Fibroblast of the conjunctiva (primary cell): ENCODE measurements at regions not wholly inside any gene's neighbourhood (a gene's known extent, or its start where the extent isn't known, plus 50 kb on each side); places are given as distances from the start of the nearest gene placed in this dataset.
A peak's percentile ranks its signal among the peaks of the same experiment; 100 is the strongest.

Experiments
- DNase-seq: peaks from one replicate; pipeline ENCODE4 v3.0.0-alpha.2; 2010; ENCODE audit warnings: low read depth

- DNase-seq: no peak
These were observed 78.1 kb upstream of the NEBL start for GRCh38 chr10:20975236-20975635.

DNA sequence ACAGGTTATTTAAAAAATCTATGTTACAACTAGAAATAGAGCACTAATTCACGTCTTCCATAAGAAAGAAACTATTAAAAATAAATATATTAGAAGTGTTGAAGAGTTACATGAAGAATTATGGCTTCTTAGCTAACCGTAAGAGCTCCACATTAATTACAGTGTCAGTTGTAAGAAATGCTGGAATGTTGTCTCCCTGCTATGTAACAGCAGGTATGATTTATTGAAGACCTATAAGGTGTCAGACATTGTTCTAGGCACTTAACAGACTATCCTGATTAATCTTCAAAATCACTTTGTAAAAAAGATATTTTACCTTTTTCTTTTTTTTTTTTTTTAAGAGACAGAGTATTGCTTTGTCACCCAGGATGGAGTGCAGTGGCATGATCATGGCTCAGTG lies 75.8 kb upstream of the NEBL start:
- DNase-seq: no peak

- DNase-seq: no peak
These were observed 74.8 kb upstream of the NEBL start for GRCh38 chr10:20971901-20972300.

DNA sequence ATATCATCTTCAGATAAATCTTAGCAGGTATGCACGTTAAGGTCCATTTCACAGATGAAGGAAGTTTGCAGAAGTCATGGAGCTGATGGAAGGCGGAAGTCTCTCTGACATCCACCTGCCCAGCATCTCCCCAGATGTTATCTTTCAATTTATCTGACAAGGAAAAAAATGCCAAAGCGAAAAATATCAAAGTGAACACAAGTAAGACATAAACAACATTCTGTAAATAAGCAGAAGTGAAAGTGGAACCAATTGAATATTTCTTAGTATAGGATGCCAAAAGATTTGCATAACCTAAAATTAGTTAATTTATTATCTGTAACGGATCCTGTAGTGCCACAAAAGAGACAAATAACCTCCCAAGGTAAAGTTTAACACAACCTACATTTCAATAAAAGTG lies 73.6 kb upstream of the NEBL start:
- no peak for DNase-seq

GRCh38 chr10:20970044-20970443 lies 72.9 kb upstream of the NEBL start:
- DNase-seq: no peak

- DNase-seq: no peak
These were observed 69.3 kb upstream of the NEBL start for GRCh38 chr10:20966426-20966825.

- no peak for DNase-seq
These were observed 66.8 kb upstream of the NEBL start for GRCh38 chr10:20963721-20964595.

DNA sequence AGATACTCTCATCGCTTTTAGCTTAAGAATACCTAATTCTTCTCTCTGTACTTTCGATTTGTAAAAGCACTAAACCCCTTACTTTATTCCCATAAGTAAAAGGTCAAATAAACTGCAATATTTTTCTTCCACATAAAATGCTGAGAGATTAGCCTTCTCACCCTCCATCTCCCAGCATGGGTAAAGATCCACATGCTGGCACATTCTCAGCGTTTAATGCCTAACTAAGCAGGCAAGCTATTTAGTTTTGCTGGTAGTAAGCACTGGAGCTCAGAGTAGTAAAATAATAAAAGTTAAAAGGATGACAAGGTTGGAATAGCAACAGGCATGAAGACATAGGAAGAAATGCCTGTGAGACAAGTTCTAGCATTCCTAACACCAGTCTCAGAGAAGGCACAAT lies 65.9 kb upstream of the NEBL start:
- no peak for DNase-seq

GRCh38 chr10:20962165-20962564 lies 65.1 kb upstream of the NEBL start:
- DNase-seq: peak; percentile 63

DNA sequence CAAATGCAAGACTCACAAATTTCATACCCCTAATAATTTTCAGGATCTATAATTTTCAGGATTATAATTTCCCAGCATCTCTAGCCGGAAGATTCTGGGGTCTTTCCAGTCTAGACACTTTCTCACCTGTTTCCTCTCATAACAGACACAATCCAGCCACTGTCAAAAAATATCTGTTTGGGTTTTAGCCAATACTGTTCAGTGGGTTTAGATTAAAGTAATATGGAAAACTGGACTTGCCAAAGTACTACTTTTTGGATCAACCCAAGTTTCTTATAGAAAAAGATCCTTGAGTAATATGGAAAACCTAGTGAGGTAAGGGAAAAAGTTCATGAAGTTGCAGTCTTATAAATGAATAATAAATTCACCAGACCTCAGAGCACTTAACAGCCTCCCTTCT lies 62.1 kb upstream of the NEBL start:
- no peak for DNase-seq

DNA sequence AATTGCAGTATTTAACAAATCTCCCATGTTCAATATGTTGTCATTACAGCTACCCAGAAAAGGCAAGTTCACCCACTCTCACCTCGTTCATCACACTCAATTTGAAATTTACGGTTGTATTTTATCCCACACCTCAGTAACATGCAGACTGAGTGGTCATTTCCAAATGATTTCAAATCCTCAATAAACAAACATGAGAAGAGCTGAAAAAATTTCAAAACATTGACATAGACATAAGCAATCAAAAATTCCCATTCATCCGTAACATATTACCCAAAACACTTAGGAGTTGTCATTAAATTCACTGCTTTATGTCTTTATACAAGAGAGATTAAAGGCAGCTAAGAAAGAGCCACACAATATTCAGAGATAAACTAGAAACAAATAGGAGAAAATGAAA lies 61.7 kb upstream of the NEBL start:
- DNase-seq: no peak

GRCh38 chr10:20958225-20958624 lies 61.1 kb upstream of the NEBL start:
- no peak for DNase-seq

DNA sequence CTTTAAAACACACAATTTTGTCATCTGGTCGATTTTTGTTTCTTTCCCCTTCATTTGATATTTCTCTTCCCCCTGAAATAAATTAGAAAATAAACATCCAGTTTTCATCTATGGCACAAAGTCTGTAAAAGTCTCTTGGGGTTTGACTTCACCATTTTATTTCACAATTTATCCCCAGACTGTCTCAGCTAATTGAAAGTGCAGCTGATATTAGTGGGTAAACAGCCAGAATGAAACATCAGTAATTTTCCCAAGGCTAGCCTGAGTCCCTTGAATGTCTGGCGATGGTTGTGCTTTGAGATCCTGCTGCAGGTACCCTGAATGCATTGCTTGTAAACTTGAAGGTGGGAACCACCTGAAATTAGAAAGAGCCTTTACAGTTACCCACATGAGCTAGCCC lies 60.6 kb upstream of the NEBL start:
- DNase-seq: no peak

GRCh38 chr10:20956843-20957242 lies 59.7 kb upstream of the NEBL start:
- DNase-seq: no peak

DNA sequence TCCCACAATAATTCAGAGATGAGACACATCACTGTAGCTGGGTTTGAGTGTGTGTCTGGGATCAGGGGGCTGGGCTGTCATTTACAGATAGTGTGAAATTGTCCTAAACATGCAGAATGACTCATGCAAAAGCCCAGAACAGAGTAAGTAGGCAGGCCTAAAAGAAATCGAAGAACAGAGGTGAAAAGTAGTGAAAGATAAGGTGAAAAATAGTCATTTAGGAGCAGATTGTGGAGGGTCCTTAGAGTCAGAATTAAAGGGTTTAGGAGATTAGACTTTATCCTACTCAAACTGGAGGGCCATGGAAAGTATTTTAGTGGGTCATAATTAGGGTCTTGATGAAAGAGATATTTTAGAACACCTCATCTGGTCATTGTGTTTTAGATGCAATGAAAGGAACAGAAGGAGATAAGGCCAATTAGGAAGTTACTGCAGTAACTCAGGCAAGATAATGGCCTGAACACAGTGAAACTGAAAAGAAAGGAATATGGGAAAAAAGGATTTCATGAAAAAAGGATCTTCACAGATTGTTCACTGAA lies 58.3 kb upstream of the NEBL start:
- no peak for DNase-seq

GRCh38 chr10:20954519-20954918 lies 57.4 kb upstream of the NEBL start:
- DNase-seq: no peak

DNA sequence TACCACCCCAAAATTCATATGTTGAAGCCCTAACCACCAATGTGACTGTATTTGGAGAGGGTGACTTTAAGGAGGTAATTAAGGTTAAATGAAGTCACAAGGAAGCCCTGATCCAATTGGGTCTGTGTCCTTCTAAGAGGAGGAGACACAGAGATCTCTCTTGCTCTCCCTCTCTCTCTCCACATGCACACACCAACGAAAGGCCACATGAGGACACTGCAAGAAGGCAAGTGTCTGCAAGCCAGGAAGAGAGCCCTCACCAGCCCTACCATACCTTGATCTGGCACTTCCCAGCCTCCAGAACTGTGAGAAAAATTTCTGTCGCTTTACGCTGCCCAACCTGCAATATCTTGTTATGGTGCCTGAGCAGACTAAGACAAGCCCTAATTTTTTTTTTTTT lies 56.0 kb upstream of the NEBL start:
- DNase-seq: no peak

GRCh38 chr10:20949967-20950366 lies 52.9 kb upstream of the NEBL start:
- no peak for DNase-seq

DNA sequence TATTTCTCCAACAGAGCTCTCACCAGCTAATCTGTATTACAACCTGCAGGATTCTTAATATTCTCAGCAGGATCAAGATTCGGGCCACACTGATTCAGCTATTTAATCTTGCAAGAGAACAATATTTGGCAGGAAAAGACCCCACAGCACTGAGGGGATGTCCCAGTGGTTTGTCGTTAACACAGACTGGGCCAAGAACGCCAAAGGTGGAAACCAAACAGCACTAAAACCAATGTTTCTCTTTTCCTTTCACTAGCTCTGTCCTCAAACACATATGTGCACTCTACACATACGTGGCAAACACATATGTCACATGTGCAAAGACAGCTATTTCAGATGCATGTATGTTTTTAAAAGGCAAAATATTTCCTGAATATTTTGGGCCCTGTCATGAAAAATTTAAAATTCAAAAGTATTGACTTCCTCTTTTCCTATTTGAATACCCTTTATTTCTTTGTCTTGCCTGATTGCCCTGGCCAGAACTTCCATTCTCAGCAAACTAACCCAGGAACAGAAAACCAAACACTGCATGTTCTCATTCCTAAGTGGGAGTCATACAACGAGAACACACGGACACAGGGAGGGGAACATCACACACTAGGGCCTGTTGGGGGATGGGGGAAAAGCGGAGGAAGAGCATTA lies 51.7 kb upstream of the NEBL start:
- no peak for DNase-seq
